Thyroid gland (tissue), 4 donors: ENCODE measurements at regions not wholly inside any gene's neighbourhood (a gene's known extent, or its start where the extent isn't known, plus 50 kb on each side); places are given as distances from the start of the nearest gene placed in this dataset.

Experiments used
- CTCF ChIP-seq, 6 experiments: fragments of 200-600 bp in 3 of 6; fragments of 450-650 bp in 3 of 6; sonication (generic) in 3 of 6; IDR thresholded peaks; one replicate each; pipeline ENCODE4 v1.5.1; 2016 to 2019; ENCODE audit warnings: antibody characterized with exemption in 6 of 6, mild to moderate bottlenecking in 2 of 6, inconsistent platforms in 1 of 6, moderate library complexity in 1 of 6
- POLR2A ChIP-seq, 2 donors: fragments of 450-650 bp; IDR thresholded peaks; one replicate each; pipeline ENCODE4 v1.6.1; 2017; ENCODE audit warnings: antibody characterized with exemption in 2 of 2, mild to moderate bottlenecking in 2 of 2, moderate library complexity in 1 of 2

DNA sequence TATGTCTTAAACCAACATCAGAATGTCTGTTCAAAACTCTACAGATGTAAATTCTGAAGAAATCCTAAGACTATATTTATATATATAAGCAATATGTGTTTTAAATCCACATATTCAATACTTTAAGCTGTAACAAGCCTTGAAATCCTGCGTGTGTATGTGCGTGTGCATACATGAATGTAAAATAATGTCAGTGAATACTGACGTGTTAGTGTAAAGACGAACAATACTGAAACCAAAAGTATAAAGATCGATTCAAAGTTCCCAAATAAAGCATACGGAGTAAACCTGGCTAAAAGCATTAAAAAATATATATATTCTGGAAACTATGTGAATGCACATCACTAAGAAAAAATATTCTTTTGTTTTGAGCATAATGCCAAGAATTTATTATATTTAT lies 668.6 kb upstream of the NCAM2 start:
- TF ChIP-seq CTCF (IDR thresholded peaks at IDR 0.05) (no peak), POLR2A (IDR thresholded peaks at IDR 0.05) (no peak)
